ENCODE measurements at regions not wholly inside any gene's neighbourhood (a gene's known extent, or its start where the extent isn't known, plus 50 kb on each side); places are given as distances from the start of the nearest gene placed in this dataset.
"Not testable (repeated sequence)": the region's sequence is repeated elsewhere in the genome, so short reads cannot be mapped to it uniquely, and the experiment has no call there.

DNA sequence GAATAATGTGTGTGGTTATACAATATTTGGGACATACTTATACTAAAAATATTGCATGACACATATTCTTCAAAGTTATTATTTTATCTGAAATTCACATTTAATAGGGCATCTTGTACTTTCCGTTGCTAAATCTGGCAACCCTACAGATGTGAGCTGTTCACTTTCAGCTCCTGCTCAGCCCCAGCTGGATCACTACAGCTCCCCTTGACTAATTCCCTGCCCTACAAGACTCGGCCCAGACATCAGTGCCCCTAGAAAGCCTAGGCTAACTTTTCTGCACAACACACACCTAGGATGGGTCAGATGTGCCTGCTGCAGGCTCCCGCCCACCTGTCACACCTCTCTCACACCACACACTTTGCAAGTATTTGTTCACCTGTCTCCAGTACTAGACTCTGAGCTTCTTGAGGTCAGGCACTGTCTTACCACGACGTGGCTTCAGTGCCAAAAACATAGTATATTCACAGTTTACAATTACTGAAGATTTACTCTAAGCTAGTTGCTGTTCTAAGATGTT lies 84.1 kb downstream of the PRR15 start:
- DNase-seq (ENCODE audit: low spot score); intact Hi-C loops (cut with DNase I): not testable (repeated sequence)

DNA sequence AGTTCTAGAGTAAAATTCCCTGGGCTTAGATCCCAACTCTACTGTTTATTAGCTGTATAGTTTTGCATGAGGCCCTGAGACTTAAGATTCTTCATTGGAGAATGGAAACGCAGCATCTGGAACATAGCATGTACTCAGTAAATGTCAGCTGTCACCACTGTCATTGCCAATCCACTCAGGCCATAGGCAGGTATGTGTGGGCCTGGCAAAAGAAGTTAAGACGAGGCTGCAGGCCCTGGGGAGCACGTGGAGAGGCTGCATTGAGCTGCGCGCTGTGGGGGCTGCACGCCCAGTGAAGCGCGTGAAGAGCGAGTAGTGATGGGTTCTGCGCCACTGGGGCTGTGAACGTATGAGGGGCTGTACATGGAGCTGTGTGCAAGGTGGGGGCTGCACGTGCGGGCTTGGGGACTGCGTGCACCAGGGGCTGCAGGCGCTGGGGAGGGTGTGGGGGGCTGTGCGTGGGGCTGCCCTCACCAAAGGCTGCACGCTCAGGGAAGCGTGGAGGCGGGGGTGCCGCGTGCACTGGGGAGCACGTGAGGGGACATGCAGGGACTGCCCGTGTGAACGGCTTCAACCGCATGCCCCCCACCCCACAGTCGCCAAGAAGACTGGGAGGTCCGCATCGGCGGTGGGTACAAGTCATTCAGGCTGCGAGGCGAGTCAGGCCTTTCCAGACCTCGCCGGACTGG lies 85.5 kb downstream of the PRR15 start:
- no peak for DNase-seq (ENCODE audit: low spot score)
- intact Hi-C loops (cut with DNase I) = no loop called here

DNA sequence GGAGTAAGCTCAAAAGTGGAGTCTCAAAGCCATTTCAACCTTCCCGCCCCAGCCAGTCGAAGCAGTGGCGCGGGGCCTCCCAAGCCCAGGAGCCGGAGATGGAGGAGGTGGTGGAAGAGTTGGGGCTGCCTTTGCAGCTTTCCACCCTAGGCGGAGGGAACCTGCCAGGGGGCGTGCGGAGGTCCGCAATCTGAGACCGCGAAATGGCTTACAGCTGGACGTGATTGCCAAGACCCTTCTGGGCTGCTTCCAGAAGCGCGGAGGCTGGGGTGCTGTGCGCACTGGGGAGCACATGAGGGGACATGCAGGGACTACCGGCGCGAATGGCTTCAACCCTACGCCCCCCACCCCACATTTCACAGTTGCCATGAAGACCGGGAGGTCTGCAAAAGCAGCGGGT lies 86.2 kb downstream of the PRR15 start:
- no peak for DNase-seq (ENCODE audit: low spot score)
- intact Hi-C loops (cut with DNase I) = no loop called here

DNA sequence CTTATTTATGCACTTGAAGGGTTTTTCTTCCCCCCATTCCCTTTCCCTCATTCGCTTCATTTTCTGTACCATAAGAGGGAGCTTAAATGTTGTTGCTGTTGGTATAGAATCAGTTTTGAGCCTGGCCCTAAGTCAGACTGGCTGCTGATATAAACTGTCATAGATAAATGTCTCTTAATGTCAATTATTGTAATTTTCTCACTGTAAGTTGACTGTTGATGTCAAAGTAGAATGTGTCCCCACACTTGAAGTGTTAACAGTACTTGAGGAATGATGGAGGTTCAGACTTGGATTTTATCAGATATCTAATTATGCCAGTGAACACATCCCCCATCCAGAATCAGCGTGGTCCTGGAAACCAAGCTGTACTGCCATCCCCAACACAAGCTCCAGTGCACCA lies 87.8 kb downstream of the PRR15 start:
- intact Hi-C loops (cut with DNase I) = no loop called here
- no peak for DNase-seq (ENCODE audit: low spot score)

DNA sequence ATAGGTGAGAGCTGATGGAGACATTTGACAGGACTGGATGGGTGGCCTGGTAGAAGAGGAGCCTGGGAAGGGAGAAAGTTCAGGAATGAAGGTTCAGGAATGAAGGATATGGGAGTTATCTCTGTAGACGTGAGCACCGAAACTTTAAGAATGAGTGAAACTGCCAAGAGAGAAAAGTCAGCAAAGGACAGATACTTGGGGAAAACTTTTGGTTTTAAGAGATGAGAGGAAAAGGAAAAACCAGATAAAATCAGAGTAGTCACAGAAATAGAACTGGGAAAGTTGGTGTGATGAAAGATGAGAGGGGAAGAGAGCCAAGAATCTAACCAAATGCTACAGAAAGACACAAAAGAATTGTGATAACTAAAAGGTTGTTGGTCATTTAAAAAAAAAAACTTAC lies 88.9 kb downstream of the PRR15 start:
- intact Hi-C loops (cut with DNase I) = no loop called here
- no peak for DNase-seq (ENCODE audit: low spot score)

DNA sequence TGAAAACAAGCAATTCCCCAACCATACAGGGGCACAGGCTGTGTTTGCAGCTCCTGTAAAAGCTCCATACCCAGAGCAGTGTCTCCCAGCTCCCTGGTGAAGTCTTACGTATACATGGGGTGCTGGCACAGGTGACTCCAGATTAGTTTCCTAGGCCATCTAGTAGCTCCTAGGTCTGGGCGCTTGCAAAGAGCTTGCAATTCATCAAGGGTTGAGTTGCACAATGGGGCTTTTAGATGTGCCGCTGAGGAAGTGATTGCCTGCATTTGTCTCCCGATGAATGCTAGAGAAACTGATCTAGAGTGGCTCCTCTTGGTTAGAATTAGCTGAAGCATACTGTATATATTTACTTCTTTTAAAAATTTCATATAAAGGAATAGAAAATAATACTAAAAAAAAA lies 90.7 kb downstream of the PRR15 start:
- intact Hi-C loops (cut with DNase I); DNase-seq (ENCODE audit: low spot score): not testable (repeated sequence)

DNA sequence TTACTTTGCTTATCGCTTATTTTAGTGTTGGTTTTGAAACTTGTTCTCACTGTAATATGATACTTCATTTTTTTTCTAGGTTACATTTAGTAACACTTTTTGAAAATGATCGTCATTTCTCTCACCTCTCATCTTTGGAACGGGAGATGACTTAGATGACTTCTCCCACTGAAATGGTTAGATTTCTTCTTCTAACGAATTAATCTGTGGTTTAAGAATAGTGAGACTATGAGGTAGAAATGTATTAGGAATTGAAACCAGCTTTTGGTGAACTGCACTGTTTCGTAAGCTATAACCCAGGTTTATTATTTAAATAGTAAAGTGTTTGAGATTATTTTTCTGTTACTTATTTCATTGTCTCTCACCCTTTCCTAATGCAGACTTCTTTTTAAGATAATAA lies 93.7 kb downstream of the PRR15 start:
- intact Hi-C loops (cut with DNase I) = no loop called here
- no peak for DNase-seq (ENCODE audit: low spot score)

DNA sequence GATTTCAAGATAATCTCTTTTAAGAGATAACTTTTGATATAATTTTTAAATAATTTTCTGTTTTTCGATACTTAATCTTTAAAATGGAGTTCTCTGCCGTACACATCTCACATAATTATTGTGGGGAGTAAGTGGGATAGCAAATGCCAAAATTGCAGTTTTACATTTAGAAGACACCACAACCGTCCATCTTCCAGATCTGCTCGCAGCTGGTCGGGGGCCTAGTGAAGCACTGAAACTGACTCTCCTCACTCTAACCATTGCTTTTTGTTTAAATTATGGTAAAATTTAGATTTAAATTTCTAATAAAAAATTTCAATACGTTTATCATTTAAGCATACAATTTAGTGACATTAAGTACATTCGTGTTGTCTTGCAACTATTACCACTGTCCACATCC lies 94.2 kb downstream of the PRR15 start:
- intact Hi-C loops (cut with DNase I) = no loop called here

DNA sequence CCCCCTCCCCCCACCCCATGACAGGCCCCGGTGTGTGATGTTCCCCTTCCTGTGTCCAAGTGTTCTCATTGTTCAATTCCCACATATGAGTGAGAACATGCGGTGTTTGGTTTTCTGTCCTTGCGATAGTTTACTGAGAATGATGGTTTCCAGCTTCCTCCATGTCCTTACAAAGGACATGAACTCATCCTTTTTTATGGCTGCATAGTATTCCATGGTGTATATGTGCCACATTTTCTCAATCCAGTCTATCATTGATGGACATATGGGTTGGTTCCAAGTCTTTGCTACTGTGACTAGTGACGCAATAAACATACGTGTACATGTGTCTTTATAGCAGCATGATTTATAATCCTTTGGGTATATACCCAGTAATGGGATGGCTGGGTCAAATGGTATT lies 95.6 kb downstream of the PRR15 start:
- intact Hi-C loops (cut with DNase I); DNase-seq (ENCODE audit: low spot score): not testable (repeated sequence)

More for the DNA sequence above, 94.2 kb downstream of the PRR15 start:
- DNase-seq (ENCODE audit: low spot score) = no peak

DNA sequence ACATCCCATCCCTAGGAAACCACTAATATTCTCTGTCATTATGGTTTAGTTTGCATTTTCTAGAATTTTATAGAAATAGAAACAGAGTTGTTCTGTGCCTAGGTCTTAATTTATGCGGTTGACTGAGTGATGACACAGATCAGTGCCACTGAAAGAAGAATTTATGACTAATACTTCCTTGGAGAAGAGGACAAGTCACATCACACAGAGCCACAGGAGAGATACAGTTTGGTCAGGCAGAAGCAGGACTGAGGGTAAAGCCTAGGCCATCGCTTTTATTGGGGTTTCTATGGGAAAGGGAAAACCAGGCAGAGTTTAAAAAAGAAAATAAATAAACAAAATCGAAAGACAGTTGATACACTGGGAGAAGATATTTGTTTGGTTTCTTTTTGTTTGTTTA lies 99.3 kb downstream of the PRR15 start:
- DNase-seq (ENCODE audit: low spot score); intact Hi-C loops (cut with DNase I): not testable (repeated sequence)

DNA sequence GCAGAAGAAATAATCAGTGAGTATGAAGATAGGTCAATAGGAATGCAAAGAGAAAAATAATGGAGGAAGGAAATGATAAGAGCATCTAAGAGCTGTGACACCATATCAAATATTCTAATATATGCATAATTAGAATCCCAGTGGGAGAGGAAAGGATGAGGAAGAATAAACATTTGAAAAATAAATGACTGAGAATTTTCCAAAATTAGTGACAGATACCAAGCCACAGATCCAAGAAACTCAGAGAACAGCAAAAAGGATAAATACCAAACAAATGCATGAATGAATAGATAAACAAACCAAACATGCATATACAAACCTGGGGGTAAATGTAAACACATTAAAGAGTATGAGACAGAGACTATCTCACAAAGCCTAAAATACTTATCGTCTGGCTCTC lies 101.4 kb downstream of the PRR15 start:
- intact Hi-C loops (cut with DNase I); DNase-seq (ENCODE audit: low spot score): not testable (repeated sequence)

DNA sequence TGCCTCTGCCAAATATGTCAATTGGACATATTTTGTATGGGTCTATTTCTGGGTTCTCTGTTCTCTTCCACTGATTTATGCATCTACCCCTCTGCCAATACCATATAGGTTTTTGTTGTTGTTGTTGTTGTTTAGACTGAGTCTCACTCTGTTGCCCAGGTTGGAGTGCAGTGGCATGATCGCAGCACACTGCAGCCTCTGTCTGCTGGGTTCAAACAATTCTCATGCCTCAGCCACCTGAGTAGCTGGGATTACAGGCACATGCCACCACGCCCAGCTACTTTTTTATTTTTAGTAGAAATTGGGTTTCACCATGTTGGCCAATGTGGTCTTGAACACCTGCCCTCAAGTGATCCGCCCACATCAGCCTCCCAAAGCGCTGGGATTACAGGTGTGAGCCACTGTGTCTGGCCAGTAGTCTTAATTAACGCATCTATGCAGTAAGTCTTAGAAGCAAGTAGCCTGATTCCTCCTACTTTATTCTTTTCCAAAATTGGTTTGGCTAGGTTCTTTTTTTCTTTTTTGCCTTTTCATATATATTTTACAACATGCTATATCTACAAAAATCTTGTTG lies 103.5 kb downstream of the PRR15 start:
- intact Hi-C loops (cut with DNase I) = not testable (repeated sequence)

DNA sequence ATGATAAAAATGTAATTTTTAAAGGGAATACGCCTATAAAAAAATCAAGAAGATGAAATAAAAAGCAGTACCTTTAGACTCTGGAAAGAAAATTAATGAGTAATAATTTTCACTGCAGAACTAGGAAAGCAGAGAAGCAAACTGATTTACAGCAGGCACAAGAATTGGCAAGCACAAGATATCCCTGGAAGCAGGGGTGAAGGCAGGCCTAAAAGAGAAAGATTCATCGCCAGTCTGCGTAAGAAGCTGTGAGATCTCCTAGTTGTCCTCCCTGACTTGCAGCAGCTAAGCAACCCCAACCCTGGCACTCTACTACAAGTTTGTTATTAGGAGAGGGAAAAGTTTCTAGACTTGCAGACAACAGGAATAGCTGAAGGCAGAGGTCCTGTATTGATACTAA lies 107.7 kb downstream of the PRR15 start:
- intact Hi-C loops (cut with DNase I); DNase-seq (ENCODE audit: low spot score): not testable (repeated sequence)

More for the DNA sequence above, 103.5 kb downstream of the PRR15 start:
- DNase-seq (ENCODE audit: low spot score) = not testable (repeated sequence)

DNA sequence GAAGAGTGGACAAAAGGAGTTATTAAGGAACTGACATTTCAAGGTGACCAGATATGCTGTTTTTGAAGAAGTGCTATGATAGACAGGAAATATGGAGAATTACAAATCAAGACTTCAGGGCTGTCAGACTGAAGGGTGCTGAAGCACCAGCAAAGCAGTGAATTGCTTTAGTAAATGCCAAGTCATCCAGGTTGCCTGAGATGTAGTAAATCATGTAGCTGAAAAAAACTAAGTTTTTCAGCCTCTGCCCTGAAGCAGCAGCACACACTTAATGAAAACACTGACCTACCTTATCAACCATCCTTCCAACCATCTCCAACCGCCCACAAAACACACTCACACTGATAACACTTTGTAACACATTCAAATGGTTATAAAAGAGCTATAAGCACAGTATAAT lies 110.0 kb downstream of the PRR15 start:
- intact Hi-C loops (cut with DNase I); DNase-seq (ENCODE audit: low spot score): not testable (repeated sequence)

DNA sequence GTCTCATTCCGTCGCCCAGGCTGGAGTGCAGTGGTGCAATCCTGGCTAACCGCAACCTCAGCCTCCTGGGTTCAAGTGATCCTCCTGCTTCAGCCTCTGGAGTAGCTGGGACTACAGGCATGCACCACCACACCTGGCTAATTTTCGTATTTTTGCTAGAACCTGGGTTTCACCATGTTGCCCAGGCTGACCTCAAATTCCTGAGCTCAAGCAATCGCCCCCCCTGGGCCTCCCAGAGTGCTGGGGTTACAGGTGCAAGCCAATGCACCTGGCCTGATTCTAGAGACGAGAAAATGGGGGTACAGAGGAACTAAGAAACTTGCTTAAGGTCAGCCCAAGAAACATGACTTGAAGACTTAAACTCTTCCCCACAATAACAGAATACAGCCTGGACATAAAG lies 111.0 kb downstream of the PRR15 start:
- intact Hi-C loops (cut with DNase I); DNase-seq (ENCODE audit: low spot score): not testable (repeated sequence)

DNA sequence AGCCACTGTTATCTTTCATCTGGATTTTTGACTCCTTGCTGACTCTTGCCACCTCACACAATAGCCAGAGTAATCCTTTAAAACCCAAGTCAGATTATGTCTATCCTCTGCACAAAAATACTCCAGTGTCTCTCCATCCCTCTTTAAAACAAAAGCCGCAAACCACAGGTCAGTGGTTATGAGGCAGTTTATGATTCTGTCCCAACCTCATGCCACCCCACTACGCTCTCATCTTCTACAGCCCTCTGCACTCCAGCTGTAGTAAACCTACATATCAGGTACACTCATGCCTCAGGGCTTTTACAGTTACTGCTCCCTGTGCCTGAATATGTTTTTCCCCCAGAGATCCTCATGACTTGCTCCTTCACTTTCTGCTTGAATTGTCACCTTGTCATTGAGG lies 113.6 kb downstream of the PRR15 start:
- intact Hi-C loops (cut with DNase I); DNase-seq (ENCODE audit: low spot score): not testable (repeated sequence)

DNA sequence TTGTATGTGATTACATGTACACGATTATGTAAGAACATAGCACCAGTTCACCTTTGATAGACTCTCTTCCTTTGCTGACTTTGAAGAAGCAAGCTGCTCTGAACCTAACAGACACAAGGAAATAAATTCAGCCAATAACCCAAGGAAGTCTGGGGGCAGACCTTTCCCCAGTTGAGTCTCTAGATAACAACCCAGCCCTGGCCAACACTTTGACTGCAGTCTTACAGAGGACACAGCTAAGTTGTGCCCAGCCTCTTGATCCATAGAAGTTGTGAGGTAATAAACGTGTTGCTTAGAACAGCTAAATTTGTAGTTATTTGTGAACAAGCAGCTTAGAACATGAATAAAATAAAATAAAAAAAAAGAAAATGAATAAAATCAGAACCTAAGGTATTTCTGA lies 116.3 kb downstream of the PRR15 start:
- DNase-seq (ENCODE audit: low spot score); intact Hi-C loops (cut with DNase I): not testable (repeated sequence)

DNA sequence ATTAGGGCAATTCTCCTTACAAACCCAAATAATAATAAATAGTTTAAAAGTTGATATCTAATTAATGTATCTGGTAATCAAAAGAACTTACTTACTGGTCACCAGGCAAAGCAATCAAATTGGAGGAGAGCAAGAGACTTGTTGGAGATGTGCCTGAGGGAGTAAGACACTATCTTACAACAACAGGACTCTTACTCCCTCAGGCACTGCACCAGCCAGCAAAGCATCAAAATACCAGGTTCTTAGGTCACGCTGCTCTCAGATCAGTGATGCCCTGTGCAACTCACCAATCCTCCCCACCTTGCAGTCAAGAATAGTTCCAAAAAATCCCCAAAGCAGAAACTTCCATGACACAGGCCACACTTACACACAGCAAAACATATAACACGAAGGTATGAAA lies 117.0 kb downstream of the PRR15 start:
- intact Hi-C loops (cut with DNase I) = not testable (repeated sequence)

DNA sequence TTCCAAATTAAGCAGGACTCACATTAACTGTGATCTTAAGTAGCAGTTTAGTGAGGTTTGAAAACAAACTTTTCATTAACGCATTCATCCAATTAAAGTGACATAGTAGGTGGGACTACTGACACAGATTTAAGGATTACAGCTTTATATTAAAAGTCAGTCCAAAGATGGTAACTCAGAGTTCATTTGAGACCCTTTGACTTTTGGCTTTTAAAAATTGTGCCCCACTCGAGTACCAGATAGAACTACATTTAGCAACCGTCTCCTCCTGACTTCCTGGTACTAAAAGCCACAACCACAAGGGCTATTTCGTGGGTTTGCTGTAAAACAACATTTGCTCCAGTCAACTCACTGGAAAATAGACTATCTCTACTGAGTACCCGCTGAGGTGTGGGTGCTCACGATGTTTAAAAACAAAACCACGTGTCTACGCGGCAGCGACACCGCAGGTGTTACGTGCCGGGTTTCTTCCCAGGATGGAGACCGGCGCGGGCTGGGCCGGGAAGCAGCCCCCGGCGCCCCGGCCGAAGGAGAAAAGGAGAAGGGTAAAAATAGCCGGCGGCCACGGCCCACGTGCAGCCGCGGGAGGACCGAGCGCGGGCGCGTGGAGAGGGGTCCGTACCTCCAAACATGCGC lies 120.6 kb downstream of the PRR15 start:
- DNase-seq (ENCODE audit: low spot score) = peak; percentile 82
- intact Hi-C loops (cut with DNase I) = not testable (repeated sequence)

More for the DNA sequence above, 117.0 kb downstream of the PRR15 start:
- DNase-seq (ENCODE audit: low spot score) = not testable (repeated sequence)

All from posterior vena cava (tissue), 2 donors.